Forelimb muscle (tissue), 1 donor: ENCODE measurements at regions not wholly inside any gene's neighbourhood (a gene's known extent, or its start where the extent isn't known, plus 50 kb on each side); places are given as distances from the start of the nearest gene placed in this dataset.

Source experiments
- DNase-seq: peaks from one replicate; pipeline ENCODE4 v3.0.0-alpha.2; 2013; ENCODE audit warnings: low read depth

DNA sequence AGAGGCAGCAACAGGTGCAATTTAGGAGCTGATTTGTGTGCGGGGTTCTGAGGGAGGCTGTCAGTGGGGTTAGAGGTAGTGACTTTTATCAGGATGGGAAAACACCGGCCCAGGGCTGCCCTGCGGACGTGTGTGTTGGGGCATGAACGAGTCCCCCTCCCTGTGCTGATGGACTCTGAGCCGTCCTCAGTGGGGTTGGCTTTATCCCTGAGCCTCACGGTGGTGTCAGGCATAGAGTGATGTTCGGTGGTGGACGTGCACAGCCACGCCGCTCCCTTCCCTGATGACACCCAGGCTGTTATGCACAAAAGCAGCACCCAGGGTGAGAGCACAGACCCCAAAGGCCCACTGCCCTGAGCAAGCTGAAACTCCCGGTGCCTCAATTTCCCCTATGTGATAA, 809.1 kb downstream of the BRD1 start:
- no peak for DNase-seq

DNA sequence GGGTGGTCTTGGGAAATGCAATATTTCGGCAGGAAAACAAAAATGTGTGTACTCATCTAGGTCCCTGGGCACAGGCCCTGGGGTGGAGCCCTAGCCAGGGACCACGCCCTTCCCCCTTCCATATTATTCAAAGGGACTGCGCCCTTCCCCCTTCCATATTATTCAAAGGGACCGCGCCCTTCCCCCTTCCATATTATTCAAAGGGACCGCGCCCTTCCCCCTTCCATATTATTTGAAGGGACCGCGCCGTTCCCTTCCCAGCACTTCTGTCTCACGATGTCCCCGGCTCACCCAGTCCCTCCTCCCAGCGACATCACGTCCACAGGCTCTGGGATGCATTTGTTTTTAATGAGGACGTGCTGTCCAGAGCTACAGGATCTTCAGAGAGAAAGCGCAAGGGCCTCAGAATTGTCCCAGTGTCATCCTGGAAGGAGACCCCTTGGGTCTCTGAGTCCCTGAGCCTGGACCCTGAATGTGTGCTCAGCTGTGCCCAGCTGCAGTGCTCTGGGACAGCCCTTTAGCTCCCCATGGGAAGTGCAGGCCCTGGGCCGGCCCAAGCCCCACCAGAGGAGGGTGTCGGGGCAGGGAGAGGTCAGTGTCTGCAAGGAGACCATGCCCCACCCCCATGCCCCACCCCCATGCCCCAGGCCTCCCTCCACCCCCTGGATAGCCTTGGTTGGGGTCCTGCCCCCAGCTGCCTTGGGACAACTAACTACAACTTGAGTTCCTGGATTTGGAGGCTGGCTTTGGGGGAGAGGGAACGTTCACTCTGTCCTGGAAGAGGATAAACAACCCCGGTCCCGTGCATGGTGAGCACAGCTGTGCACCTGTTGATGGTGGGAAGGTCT, 810.0 kb downstream of the BRD1 start:
- DNase-seq = no peak

DNA sequence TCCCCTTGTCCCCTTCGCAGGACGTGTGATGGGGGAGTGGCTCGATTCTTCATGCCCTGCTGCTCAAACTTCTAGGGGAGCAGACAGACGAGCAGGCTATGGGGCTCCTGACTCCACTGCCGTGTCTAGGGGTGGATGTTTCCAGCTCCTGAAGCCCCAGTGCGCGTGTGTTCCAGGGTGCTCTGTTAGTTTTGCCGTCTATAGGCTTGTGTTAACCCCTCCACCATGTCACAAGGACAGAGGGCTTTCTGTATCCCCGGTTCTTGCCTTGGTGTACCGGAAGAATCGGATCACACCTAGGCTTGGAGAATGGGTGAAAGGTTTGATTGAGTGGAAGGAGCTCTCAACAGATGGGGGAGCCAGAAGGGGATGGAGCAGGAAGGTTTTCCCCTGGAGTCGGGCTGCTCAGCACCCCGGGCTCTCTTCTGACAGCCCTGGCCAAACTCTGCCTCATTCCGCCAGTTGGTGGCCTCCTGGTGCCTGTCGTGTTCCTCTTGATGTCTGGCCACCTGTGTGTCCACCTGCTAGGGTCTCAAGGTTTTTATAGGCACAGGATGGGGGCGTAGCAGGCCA, 810.7 kb downstream of the BRD1 start:
- no peak for DNase-seq

DNA sequence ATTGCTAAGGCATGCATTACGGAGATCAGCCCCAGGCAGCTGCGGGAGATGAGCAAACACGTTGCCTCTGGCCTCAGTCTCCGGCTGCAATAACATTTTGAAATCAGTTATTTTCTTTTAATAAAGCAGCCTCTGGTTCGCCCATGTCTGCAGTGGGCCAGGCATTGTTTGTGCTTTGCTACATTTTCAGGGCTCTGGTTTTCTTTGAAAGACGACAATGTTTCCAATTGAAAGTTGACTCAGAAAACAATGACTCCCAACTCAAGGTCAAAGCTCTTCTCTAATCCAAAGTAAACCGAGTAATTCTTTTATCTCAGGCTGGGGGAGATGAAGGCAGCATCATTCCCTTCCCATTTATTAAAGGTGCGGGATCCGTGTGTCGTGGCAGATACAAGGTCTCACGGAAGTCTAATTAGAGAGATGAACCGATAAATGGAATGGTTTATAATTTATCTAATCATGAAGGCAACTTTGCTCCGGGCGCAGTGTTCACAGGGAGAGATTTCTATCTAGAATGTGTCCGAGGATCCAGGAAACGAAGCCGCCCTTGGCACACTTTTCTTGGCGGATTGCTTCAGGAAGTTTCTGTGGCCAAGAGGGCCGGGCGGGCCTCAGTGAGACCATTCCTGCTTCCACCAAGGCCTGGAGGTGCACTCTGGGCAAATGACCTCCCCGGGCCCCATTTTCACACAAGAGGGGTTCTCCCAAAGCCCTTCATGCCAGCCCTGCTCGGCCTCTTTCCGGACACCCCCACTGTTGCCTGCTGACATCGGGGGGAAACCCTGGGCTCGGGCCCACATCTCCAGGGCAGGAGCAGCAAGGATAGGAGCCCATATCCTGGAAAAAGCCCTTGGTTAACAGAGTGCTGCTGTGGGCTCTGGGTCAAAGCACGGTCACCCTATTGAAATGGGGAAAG, 811.4 kb downstream of the BRD1 start:
- DNase-seq = no peak

DNA sequence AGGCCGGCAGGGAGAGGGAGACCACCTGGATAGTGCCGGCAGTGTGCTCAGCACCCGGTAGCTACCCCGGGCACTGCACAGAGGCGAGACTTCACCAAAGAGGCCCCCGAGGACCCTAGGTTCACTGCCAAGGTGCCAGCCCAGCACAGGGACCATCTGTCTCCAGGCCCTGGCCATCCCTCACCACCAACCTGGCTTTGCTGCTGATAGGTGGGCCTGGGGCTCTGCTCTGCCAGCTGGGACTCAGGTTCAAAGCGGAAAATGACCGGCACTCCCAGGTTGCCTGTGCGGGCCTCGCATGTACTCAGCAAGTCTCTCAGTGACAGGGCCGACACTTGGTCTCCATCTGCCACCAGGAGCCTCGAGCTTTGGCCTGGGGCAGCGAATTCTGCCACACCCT, 812.2 kb downstream of the BRD1 start:
- DNase-seq = no peak

DNA sequence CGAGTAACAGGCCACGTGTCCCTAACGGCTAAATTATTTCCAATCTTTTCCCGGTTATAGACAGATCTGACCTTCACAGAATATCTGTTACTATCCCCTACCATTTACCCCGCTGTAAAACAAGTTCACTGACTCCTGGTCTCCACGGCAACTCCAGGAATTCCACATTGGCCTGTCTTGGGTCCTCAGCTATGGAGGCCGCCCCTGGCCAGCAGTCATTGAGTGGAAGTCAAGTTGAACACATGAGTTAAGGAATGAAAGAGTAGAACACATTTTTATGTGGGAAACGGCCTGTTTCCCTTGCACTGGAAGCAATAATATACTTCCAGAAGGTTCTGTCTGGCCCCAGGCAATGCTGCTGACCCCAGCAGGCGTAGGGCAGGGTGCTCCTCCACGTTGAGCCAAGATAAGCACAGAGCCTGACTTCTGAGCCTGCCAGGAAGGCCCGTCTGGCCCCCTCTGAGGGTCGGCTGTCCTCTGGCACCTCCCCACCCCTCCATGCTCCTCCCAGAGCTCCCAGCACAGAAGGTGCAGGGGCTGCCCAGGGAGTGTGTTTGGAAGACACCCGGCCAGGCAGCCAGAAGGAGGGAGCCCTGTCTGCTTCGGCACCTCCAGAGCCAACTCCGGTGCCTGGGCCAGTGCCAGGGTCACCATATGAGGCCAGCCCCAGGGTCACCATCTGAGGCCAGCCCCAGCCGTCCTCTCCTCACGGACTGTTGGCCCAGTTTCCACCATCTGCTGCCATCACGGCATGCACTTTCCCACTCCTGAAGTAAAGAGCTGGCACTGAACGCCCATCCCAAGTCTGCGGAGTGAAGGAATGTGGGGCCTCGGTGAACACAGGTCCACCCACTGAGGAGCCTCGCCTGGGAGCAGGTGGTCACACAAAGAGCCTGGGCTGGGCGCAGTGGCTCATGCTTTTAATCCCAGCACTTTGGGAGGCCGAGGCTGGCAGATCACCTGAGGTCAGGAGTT, 813.2 kb downstream of the BRD1 start:
- DNase-seq = no peak

DNA sequence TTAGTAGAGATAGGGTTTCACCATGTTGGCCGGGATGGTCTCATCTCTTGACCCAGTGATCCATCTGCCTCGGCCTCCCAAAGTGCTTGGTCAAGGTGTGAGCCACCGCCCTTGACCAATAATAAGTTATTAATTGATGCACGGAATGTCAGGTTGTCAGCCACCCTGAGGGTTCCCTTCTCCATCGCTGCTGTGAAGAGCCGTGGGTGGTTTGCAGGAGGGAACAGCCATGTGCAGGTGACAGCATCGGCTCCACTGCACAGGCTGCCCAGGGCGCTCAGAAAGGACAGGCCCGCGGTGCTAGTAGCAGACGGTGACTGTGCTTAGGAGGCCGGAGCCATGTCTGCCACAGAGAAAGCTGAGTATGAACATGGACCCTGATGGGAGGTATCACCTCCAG, 814.0 kb downstream of the BRD1 start:
- DNase-seq = no peak

DNA sequence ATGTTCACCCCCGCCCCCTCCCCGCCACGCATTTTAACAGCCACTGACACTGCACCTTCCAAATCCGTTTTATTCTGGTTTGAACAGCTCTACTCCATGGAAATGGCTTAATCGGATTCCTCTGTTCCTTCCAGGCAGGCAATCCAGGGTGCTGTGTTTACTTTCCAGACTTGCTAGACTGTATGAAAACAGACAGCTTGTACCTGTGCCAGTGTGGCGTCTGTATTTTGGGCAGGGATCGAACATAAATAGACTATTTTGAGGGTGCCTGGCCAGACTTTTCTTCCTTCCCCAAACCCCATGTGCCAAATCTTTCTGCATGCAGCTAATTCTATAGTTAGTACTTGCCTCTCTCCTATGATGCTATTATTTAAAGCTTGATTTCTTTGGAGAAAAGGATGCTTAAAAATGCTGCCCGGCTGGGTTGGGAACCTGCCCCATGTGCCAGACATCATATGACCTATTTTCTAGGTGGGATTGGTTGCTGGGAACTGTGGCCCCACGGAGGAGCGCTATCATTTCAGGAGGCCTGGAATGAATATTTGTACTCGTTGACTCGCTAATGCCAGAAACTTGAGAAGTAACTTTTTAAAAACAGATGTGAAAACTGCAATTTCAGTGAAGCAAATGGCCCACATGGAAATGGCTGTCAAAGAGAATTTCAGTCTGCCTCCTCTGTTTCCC, 814.8 kb downstream of the BRD1 start:
- DNase-seq = no peak

DNA sequence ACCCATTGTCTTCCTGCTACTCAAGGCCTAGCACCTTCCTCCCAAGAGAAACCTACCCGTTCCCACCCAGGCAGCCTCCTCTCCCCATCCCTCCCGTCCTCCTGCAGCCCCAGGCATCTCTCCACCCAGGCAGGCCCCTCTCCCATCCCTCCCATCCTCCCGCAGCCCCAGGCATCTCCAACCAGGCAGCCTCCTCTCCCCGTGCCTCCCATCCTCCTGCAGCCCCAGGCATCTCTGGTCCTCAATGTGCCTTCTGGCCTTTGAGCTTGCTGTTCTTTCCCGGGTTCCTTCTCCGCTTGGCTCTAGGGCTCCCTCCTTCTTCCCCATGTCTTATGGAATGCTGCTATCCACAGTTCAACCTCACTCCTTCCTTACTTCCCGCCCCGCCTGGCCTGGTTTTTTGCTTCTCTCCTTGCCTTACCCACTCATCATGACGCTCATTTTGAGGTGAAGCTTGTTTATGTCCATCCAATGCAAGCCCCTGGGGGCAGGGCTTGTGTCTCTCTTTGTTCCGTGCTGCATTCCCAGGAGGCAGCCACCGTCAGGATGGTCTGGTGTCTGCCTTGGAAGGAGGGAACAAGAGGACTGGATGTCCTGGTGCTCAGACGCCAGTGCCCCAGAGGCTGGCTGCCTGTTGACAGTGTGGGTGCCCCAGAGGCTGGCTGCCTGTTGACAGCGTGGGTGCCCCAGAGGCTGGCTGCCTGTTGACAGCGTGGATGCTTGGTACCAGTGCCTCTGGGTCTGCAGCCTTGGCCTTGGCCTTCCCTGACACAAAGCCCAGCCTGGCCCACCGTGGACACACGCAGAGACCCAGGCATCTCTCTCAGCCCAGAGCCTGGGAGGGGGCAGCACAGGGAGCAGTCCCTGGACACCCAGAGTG, 815.7 kb downstream of the BRD1 start:
- DNase-seq = no peak

DNA sequence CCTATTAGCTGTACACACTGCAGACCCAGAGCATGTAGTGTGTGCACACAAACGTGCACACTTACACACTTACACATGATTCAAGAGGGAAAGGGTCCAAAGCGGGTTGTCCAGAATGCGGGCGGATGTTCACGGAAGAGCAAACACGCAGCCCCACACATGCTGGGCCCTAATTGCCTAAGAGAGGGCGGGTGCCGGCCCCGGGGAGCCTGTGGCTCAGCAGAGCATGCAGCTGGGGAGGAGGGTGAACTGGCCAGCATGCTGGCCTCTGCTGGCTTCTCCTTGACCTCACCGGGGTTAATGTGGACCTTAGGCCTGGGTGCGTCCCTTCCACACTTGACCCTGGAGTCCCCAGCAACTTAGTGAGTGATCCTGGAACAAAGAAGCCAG, 816.3 kb downstream of the BRD1 start:
- DNase-seq = no peak

DNA sequence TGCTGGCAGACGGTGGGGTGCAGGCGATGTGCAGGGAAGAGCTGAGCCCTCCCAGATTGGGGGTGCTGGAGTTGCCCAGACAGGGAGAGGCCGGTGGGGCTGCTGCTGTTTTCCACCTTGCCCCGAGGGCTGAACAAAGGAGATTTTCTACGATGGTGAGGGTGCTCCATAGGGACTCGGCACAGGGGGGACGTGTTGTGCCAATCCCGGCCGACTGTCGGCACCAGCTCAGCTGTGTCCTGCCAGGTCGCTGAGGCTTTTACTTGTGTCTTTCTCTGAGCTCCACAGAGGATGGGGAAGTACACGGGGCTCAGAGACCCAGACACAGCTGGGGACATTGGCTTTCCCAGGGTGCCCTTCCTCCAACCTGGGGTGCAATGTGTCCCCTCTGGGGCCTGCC, 816.8 kb downstream of the BRD1 start:
- no peak for DNase-seq

DNA sequence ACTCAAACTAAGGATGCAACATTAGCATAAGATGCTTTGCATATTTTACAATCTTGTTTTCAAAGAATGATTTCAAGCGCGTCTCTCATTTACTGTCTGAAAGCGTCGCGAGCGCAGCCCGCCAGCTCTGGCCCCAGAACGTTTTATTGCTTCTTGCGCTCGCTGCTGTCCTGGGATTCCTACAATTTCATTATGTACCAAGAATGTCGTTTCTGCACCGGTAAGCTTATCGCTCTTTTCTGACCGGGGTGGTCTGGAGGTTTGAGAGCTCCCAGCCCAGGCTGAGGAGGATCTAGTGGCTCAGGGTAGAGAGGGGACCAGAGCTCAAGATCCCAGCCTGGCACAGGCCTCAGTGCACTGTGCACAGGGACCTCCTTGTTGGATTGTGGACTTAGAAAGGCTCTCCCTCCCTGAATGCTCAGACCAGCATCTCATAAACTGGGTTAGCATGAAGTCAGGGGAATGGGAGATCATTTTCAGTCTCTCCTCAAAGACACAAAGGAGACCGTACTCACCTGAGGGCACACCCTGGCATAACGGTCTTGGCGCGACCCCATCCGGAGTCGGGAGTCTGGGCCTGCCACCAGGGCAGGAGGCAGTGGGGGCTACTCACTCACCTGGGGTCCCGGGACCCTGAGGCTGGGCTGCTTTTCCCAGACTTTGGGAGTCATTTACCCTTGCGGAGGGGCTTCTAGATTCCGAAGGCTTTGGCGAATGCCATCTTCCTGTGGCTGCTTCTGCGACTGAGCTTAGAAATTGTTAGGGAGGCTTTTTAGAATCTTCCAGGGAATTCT, 817.4 kb downstream of the BRD1 start:
- DNase-seq = no peak

DNA sequence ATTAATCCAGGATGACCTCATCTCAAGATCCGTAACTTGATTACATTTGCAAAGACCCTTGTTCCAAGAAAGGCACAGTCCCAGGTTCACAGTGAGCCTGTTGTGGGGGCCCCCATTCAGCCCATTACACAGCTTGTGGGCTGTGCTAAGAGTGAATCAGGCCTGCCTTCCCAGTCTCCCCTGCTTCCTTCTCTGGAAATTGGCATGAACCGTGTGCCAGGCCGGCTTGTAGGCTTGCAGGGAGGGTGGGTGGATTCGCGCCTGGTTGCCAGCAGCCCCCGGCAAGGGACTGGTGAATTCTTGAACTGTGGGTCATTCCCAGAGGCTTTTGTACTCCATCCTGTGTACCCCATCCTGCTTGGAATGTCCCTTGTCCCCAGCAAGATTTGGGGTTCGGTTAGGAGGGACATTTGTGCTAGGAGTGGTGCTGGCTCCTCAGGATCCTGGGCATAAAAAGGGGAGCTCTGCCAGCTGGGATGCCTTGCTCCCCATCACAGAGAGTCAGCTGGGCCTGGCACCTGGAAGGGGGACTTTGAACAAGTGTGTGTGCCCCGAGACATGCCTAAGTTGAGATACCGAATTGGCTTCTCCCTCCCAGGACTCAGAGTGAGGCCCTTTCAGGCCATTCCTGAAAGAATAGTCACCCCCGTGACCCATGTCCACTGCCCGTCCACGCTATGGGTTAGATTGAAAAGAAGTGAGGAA, 818.2 kb downstream of the BRD1 start:
- DNase-seq = no peak

DNA sequence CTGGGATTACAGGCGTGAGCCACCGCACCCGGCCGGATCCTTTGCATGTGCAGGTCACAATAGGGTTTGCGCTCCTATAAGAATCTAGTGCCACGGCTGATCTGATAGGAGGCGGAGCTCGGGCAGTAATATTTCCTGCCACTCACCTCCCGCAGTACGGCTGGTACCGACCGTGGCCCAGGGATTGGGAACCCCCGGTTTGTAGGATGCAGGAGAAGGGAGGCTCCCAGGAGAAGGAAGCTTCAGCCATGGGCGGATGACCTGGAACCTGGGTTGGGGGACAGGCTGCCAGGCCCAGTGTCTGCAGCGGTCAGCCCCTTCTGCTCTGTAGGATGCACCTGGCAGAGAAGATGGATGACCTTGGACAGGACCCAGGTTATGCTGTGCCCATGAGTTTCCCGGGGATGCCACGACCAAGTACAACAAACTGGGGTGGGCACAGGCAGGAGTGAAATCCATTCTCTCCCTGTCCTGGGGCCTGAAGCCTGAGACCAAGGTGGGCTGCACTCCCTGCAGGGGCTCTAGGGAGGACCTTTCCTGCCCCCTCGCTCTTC, 818.9 kb downstream of the BRD1 start:
- DNase-seq = no peak

DNA sequence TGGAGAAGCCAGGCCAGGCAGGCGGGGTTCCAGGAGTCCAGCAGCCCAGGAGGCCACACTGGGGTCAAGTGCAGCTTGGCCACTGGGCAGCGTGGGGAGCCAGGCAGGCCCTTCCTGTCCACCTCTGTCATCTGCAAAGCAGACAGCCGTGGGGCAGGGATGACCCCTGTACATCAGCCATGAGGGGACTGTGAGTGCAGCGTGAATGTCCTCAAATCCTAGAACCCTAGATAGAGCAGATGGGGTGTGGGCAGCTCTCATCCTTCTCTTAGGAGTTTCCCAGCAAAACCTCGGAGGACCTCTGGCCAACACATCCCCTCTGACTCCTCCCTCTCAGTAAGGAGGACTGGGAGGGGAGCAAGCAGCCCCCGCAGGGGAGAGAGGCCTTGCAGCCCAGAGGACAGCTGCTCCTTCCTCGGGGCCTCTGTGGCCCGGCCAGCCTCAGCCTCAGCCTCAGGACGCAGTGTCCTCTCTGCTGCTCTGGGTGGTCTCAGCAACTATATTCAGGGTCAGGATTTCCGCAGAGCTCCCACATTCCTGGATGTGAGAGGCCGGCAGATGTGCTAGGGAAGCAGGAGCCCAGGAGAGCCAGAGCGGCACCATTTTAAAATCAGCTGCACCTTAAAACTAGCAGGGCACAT, 820.5 kb downstream of the BRD1 start:
- no peak for DNase-seq

DNA sequence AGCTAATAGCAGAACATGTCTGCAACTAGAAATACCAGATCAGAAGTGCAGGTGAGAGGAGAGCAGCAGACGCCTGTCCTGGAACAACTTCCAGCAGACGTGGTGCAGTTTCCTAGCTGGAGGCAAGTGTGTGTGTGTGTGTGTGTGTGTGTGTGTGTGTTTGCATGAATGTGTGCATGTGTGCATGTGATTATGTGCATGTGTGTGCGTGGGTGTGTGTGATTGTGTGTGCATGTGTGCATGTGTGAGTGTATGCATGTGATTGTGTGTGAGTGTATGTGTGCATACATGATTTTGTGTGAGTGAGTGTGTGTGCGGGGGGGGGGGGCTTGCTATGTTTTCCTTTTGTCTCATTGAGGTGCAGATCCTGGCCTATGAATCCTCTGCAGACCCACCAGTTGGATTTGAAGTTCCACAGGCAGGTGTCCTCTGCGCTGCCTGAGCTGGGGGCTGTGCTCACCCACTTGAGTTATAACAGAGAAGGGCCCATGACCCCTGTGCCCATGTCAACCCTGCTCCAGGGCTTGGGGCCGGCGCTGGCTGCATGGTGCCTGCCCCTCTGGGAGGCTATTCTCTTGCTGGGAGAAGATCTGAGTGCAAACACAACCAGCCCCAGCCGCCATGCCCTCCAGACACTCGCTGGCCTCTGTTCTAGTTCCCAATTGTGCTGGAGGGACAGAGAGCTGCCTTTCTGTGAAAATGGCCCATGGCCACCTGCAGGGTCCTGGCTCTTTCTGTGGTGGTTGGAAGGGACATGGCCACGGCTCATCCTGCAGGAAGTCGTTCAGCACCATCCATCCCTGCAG, 821.3 kb downstream of the BRD1 start:
- no peak for DNase-seq

DNA sequence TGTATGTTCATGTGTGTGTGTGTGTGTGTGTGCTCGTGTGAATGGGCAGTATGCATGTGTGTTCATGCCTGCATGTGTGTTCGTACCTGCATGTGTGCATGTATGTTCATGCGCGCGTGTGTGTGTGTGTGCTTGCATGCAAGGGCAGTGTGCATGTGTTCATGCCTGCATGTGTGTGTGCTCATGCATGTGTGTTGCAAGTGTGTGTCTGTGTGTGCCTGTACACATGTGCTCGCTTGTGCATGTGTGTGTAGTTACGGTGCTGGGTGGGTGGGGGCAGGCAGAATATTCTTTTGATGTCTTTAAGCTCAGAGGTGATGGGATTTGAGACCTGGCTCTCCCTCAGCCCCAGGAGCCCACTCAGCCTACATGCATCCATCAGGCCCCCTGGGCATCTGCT, 822.1 kb downstream of the BRD1 start:
- no peak for DNase-seq
